SU-DHL-6 (cell line): ENCODE measurements at regions not wholly inside any gene's neighbourhood (a gene's known extent, or its start where the extent isn't known, plus 50 kb on each side); places are given as distances from the start of the nearest gene placed in this dataset.
"Not testable (repeated sequence)": the region's sequence is repeated elsewhere in the genome, so short reads cannot be mapped to it uniquely, and the experiment has no call there.

ENCODE experiments used
- H2AFZ ChIP-seq: fragments of 200-600 bp; sonication (generic); 2 replicates; pipeline ENCODE4 v1.6.1; 2014; ENCODE audit warnings: low read depth, mild to moderate bottlenecking, moderate library complexity, mixed read lengths, antibody characterized with exemption, low read length; ENCODE audit not compliant: severe bottlenecking
- H3F3A ChIP-seq: fragments of 200-600 bp; shearing (Covaris generic); 2 replicates; pipeline ENCODE4 v1.6.0; 2016; ENCODE audit warnings: antibody characterized with exemption, mild to moderate bottlenecking; ENCODE audit not compliant: insufficient read depth
- H3K27ac ChIP-seq: fragments of 200-600 bp; sonication (generic); 2 replicates; pipeline ENCODE4 v1.5.1; 2016; ENCODE audit warnings: low read depth, mild to moderate bottlenecking, low read length, moderate library complexity, mixed read lengths
- H3K27me3 ChIP-seq: fragments of 200-600 bp; sonication (generic), shearing (Covaris generic); 2 replicates; pipeline ENCODE4 v1.6.0; 2014; ENCODE audit warnings: mild to moderate bottlenecking, low read length
- H3K36me3 ChIP-seq: fragments of 200-600 bp; sonication (generic); 2 replicates; pipeline ENCODE4 v1.6.1; 2014; ENCODE audit warnings: mild to moderate bottlenecking, low read length, mixed read lengths
- H3K4me2 ChIP-seq: fragments of 300-600, 200-600 bp; shearing (Covaris generic), sonication (generic); 2 replicates; pipeline ENCODE4 v1.6.0; 2014; ENCODE audit warnings: low read length, low read depth, mild to moderate bottlenecking; ENCODE audit not compliant: poor library complexity, severe bottlenecking
- H3K4me3 ChIP-seq: fragments of 200-600 bp; sonication (generic); 2 replicates; pipeline ENCODE4 v1.5.1; 2014; ENCODE audit warnings: antibody characterized with exemption, low read length, mild to moderate bottlenecking, mixed read lengths; ENCODE audit not compliant: insufficient read depth, poor library complexity, severe bottlenecking
- H3K79me2 ChIP-seq: fragments of 200-600 bp; sonication (generic); 2 replicates; pipeline ENCODE4 v1.6.1; 2014; ENCODE audit warnings: mild to moderate bottlenecking, low read length, moderate library complexity; ENCODE audit not compliant: insufficient read depth
- H3K9ac ChIP-seq: fragments of 200-600 bp; sonication (generic); 2 replicates; pipeline ENCODE4 v1.7.0; 2014; ENCODE audit warnings: mild to moderate bottlenecking, low read length
- H3K9me2 ChIP-seq: fragments of 200-600 bp; sonication (generic); replicated peaks from 2 replicates; pipeline ENCODE4 v1.6.1; 2014; ENCODE audit warnings: low read length; ENCODE audit not compliant: insufficient read depth
- H3K9me3 ChIP-seq: fragments of 200-600 bp; sonication (generic); 2 replicates; pipeline ENCODE4 v1.6.1; 2014; ENCODE audit warnings: low read length, mixed read lengths; ENCODE audit not compliant: insufficient read depth
- H4K20me1 ChIP-seq: fragments of 200-600 bp; sonication (generic); 2 replicates; pipeline ENCODE4 v1.6.1; 2014; ENCODE audit warnings: low read depth, mild to moderate bottlenecking, antibody characterized with exemption, low read length, moderate library complexity, mixed read lengths
- EZH2phosphoT487 ChIP-seq: fragments of 200-600 bp; sonication (generic), shearing (Covaris generic); conservative IDR thresholded peaks from 2 replicates; pipeline ENCODE4 v1.6.1; 2018; ENCODE audit warnings: mild to moderate bottlenecking, antibody characterized with exemption, low read length, moderate library complexity, mixed read lengths
- TF ChIP-seq, protein P1 (sequence below): fragments of 200-600 bp; sonication (generic); IDR thresholded peaks from one replicate; pipeline ENCODE4 v1.5.1; 2017; ENCODE audit warnings: antibody characterized with exemption, mild to moderate bottlenecking, low read length, moderate library complexity; ENCODE audit not compliant: insufficient read depth, poor library complexity, severe bottlenecking

DNA sequence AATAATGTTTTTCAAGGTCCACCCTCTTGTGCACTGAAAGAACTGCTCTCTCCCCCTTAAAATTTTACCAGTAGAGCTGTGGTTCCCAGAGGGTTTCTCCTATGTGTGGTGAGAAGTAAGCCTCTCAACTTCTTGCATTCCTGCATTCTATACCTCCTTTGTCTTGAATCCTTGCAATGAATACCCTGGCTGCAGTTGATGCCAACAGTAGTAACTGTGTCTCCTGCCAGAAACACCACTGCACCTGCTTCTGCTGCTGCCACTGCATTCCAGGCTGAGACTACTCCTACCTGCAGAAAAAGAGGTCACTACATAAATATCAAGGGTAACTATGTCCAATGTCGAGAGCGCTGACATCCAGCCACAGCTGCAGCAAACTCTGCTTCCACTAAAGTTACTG is 203.7 kb downstream of the TMEM167A start:
- H3K27me3 ChIP-seq, result no peaks in the 10 kb centered on the region
- H3K9ac ChIP-seq, result no peak overlapping the region
- H3K4me2 ChIP-seq, result no peak overlapping the region
- no peaks in the 10 kb centered on the region for H3K9me2 ChIP-seq
- TF ChIP-seq, protein P1, sequence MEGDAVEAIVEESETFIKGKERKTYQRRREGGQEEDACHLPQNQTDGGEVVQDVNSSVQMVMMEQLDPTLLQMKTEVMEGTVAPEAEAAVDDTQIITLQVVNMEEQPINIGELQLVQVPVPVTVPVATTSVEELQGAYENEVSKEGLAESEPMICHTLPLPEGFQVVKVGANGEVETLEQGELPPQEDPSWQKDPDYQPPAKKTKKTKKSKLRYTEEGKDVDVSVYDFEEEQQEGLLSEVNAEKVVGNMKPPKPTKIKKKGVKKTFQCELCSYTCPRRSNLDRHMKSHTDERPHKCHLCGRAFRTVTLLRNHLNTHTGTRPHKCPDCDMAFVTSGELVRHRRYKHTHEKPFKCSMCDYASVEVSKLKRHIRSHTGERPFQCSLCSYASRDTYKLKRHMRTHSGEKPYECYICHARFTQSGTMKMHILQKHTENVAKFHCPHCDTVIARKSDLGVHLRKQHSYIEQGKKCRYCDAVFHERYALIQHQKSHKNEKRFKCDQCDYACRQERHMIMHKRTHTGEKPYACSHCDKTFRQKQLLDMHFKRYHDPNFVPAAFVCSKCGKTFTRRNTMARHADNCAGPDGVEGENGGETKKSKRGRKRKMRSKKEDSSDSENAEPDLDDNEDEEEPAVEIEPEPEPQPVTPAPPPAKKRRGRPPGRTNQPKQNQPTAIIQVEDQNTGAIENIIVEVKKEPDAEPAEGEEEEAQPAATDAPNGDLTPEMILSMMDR, result no peak
- no peak for TF ChIP-seq EZH2phosphoT487
- no peaks in the 10 kb centered on the region for H3K79me2 ChIP-seq
- no peaks in the 10 kb centered on the region for H4K20me1 ChIP-seq
- H3K27ac ChIP-seq, result no peak overlapping the region
- H3F3A ChIP-seq, result no peaks in the 10 kb centered on the region
- no peaks in the 10 kb centered on the region for H3K36me3 ChIP-seq
- H3K9me3 ChIP-seq, result no peaks in the 10 kb centered on the region
- no peak overlapping the region for H3K4me3 ChIP-seq
- no peak overlapping the region for H2AFZ ChIP-seq

DNA sequence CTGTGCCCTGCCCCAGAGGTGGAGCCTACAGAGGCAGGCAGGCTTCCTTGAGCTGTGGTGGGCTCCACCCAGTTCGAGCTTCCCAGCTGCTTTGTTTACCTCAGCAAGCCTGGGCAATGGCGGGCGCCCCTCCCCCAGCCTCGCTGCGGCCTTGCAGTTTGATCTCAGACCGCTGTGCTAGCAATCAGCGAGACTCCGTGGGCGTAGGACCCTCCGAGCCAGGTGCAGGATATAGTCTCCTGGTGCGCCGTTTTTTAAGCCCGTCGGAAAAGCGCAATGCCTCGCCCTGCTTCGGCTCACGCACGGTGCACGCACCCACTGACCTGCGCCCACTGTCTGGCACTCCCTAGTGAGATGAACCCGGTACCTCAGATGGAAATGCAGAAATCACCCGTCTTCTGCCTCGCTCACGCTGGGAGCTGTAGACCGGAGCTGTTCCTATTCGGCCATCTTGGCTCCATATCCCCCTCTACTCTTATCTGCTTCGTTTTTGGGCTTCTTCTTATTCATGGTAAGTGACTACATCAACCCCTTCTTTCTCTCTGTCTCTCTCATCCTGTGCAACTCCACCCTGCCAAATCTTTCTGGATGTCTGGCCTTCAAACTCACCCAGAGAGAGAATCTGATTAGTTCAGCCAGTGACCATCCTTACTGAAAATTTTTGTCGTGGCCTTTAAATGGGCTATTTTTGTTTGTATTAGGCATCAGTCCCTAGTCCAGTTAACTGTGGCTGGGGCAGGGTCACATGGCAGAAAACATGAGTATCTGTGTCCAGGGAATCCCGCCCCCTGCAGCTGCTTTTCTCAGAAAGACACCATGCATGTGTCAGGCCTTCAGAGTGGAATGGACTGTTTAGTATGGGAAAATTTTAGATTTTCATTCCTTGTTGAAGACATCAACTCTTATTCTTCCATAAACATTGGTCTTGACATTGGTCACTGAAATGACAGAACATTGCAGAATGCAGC is 204.6 kb downstream of the TMEM167A start:
- H3K4me2 ChIP-seq, H3K4me3 ChIP-seq, H3K9ac ChIP-seq: not testable (repeated sequence)

DNA sequence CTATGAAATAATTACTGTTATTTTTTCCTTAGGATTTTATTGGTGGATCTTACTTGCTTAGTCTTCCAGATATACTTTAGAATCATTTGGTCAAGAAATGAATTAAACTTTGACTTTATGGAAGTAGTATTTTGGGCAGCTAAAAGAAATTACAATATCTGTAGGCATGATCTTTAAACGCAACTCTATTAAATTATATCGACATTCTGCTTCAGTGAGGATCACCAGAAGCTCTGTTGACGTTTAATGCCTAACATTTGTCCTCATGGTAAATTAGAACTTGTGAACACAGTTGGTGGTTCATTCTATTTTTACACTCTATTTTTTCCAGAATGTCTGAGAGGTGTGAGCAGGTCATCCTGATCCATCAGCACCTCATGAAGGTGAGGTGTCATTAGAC is 211.6 kb downstream of the TMEM167A start:
- H3K9me2 ChIP-seq, result no peaks in the 10 kb centered on the region
- no peaks in the 10 kb centered on the region for H4K20me1 ChIP-seq
- H3K79me2 ChIP-seq, result no peaks in the 10 kb centered on the region
- no peak for TF ChIP-seq EZH2phosphoT487
- TF ChIP-seq, protein P1, result no peak
- H3K36me3 ChIP-seq, result no peaks in the 10 kb centered on the region
- no peak overlapping the region for H3K4me3 ChIP-seq
- no peak overlapping the region for H3K27ac ChIP-seq
- H3F3A ChIP-seq, result no peaks in the 10 kb centered on the region
- H2AFZ ChIP-seq, result no peak overlapping the region
- no peak overlapping the region for H3K4me2 ChIP-seq
- no peak overlapping the region for H3K9ac ChIP-seq
- no peaks in the 10 kb centered on the region for H3K27me3 ChIP-seq
- no peaks in the 10 kb centered on the region for H3K9me3 ChIP-seq

More for the DNA sequence above, 204.6 kb downstream of the TMEM167A start:
- H3F3A ChIP-seq, H3K27ac ChIP-seq, H4K20me1 ChIP-seq, H3K79me2 ChIP-seq, H2AFZ ChIP-seq, H3K27me3 ChIP-seq, H3K9me3 ChIP-seq, H3K36me3 ChIP-seq, H3K9me2 ChIP-seq: not testable (repeated sequence)

DNA sequence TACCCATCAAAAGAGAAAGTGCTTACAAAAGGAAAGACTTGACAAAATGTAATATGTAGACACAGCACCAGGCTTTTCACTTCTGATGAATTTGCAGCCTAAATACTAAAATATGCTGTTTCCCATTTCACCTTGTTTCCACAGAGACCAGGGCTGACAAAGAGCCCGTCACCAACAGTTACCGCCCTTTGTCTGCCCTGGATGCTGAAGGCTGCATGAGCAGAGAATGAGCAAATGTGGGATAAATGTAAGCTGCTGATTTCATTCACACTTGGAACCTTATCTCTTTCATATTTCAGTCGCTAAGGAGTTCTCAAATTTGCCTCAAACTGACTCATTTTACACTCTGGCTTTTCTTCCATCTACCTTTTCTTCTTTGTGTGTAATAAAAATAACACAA is 213.9 kb downstream of the TMEM167A start:
- no peak overlapping the region for H2AFZ ChIP-seq
- H4K20me1 ChIP-seq, result no peaks in the 10 kb centered on the region
- H3K27ac ChIP-seq, result no peak overlapping the region
- H3K36me3 ChIP-seq, result no peaks in the 10 kb centered on the region
- no peaks in the 10 kb centered on the region for H3K79me2 ChIP-seq
- H3K9me3 ChIP-seq, result no peaks in the 10 kb centered on the region
- no peak overlapping the region for H3K4me2 ChIP-seq
- no peaks in the 10 kb centered on the region for H3F3A ChIP-seq
- TF ChIP-seq, protein P1, result no peak
- TF ChIP-seq EZH2phosphoT487, result no peak
- no peaks in the 10 kb centered on the region for H3K27me3 ChIP-seq
- no peak overlapping the region for H3K9ac ChIP-seq
- no peak overlapping the region for H3K4me3 ChIP-seq
- no peaks in the 10 kb centered on the region for H3K9me2 ChIP-seq
